GM19467 (cell line): ENCODE measurements at regions not wholly inside any gene's neighbourhood (a gene's known extent, or its start where the extent isn't known, plus 50 kb on each side); places are given as distances from the start of the nearest gene placed in this dataset.

Experiments
- ATAC-seq: cut with Tn5 transposase; IDR thresholded peaks from one replicate; pipeline ENCODE4 v1.9.1; 2021; ENCODE audit warnings: mild to moderate bottlenecking, moderate library complexity; ENCODE audit not compliant: unreplicated experiment

- no peak for ATAC-seq
These were observed 172.5 kb downstream of the SH2D1A start for GRCh38 chrX:124518885-124519284.

GRCh38 chrX:124524852-124525251 is 178.5 kb downstream of the SH2D1A start:
- no peak for ATAC-seq

- ATAC-seq = no peak
These were observed 183.4 kb downstream of the SH2D1A start for GRCh38 chrX:124529786-124530185.

- ATAC-seq = no peak
These were observed 184.4 kb downstream of the SH2D1A start for GRCh38 chrX:124530803-124531202.

GRCh38 chrX:124534536-124534935 is 188.2 kb downstream of the SH2D1A start:
- no peak for ATAC-seq

GRCh38 chrX:124540474-124540873 is 194.1 kb downstream of the SH2D1A start:
- no peak for ATAC-seq

- ATAC-seq = no peak
These were observed 202.2 kb downstream of the SH2D1A start for GRCh38 chrX:124548571-124548970.

- ATAC-seq = no peak
These were observed 208.8 kb downstream of the SH2D1A start for GRCh38 chrX:124555036-124555595.

GRCh38 chrX:124557976-124558375 is 211.6 kb downstream of the SH2D1A start:
- no peak for ATAC-seq

- no peak for ATAC-seq
These were observed 227.1 kb downstream of the SH2D1A start for GRCh38 chrX:124573468-124573867.

- no peak for ATAC-seq
These were observed 246.4 kb downstream of the SH2D1A start for GRCh38 chrX:124592744-124593143.

GRCh38 chrX:124594017-124594651 is 247.8 kb downstream of the SH2D1A start:
- no peak for ATAC-seq

- no peak for ATAC-seq
These were observed 259.1 kb downstream of the SH2D1A start for GRCh38 chrX:124605511-124605910.

- no peak for ATAC-seq
These were observed 260.4 kb downstream of the SH2D1A start for GRCh38 chrX:124606724-124607123.

- ATAC-seq = no peak
These were observed 273.3 kb downstream of the SH2D1A start for GRCh38 chrX:124619710-124620109.

GRCh38 chrX:124634363-124634762 is 288.0 kb downstream of the SH2D1A start:
- no peak for ATAC-seq

- no peak for ATAC-seq
These were observed 295.6 kb downstream of the SH2D1A start for GRCh38 chrX:124641737-124642491.

GRCh38 chrX:124646403-124646802 is 300.0 kb downstream of the SH2D1A start:
- no peak for ATAC-seq

- no peak for ATAC-seq
These were observed 304.7 kb downstream of the SH2D1A start for GRCh38 chrX:124651031-124651430.

- no peak for ATAC-seq
These were observed 319.4 kb downstream of the SH2D1A start for GRCh38 chrX:124665621-124666400.

GRCh38 chrX:124679199-124679598 is 332.8 kb downstream of the SH2D1A start:
- ATAC-seq = no peak
